Activated T-cell treated with anti-CD3 and anti-CD28 coated beads, Interleukin-2, amount 50 U/mL, for 1 hour (primary cell): ENCODE measurements at regions not wholly inside any gene's neighbourhood (a gene's known extent, or its start where the extent isn't known, plus 50 kb on each side); places are given as distances from the start of the nearest gene placed in this dataset.

Experiments used
- DNase-seq: peaks from one replicate; pipeline ENCODE4 v3.0.0-alpha.2; 2020

DNA sequence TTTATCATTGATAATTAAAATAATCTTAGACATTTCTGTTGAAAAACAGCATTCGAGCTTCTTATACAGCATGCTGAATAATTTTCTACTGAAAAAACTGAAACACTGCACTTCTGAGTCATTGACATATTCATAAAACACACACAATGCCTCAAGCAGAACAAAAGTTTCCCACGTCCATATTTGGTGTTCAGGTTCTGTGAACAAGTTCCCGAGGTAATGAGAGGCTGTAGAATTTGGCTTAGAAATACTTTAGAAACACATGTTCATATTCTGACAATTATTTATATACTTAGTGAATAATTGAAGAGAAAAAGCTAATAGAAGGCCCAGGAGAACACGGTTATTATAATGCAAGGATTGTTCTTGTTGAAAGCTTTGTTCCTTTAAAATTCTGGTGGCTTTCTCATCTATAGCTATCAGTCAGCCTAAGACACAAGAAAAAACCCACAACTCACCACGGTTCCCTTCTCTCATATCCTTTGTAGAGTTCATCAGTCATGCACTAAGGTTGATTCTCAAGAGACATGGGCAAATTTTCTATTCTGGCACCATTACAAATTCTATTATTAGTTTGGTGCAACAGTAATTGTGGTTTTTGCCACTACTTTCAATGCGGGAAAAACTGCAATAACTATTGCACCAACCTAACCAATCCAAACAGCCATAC is 194.4 kb downstream of the TMX3 start:
- DNase-seq: no peak

- no peak for DNase-seq
Observed at GRCh38 chr18:68519336-68519735, 195.6 kb downstream of the TMX3 start.

DNA sequence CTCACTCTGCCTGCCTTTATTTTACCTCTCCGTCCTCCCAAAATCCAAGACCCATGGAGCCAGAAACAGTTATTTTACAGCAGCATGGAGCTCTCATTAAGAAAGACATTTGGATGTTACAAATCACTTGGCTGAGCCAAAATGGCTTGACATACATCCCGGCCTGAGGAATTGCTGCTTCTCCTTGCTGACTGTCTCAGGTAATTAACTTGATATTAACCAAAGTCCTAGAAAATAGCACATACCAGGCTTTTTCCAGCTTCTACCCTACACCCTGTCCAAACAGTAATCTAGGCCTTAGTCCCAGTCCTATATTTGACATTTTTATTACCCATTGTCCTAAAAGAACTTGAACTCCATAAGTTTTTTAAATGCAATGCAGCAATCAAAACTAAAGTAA is 205.0 kb downstream of the TMX3 start:
- DNase-seq: no peak

DNA sequence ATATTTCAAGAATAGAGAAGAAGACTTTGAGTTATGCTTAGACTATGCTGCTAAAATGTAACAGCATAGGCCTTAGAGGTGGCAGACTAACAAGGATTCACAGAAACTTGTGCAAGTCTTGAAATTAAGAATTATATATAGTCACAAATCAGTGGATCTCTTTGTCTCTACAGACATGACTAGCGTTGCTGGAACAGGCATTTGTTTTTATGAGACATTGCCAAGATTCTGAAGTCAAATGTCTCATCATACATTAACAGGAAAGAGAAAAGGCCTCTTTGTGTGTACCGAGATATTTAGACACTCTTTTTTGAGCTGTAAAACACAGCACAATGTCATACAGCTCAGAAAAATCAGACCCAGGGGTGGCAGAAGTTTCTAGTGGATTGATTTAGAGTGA is 207.1 kb downstream of the TMX3 start:
- DNase-seq: no peak

- no peak for DNase-seq
Observed at GRCh38 chr18:68505178-68505574, 209.7 kb downstream of the TMX3 start.

GRCh38 chr18:68504441-68505177 is 210.3 kb downstream of the TMX3 start:
- DNase-seq: no peak

GRCh38 chr18:68500556-68500955 is 214.4 kb downstream of the TMX3 start:
- DNase-seq: no peak

- DNase-seq: no peak
Observed at GRCh38 chr18:68499141-68499540, 215.8 kb downstream of the TMX3 start.

DNA sequence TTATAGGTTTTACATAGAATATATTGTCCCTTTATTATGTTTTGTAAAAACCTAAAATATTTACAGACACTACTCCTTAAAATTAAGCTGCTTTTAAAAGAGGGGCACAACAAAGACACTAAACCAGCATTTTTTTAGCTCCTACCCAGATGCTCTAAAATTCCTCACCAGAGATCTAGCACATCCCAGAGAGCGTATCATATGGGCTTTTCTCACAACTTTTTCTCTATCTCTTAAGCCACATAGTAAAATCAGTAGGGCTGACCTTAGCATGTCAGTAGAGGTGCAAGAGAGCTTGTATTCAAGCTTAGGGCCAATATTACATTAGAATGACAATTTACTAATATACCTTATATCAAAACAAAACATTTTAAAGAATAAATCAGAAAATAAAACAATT is 216.3 kb downstream of the TMX3 start:
- no peak for DNase-seq

DNA sequence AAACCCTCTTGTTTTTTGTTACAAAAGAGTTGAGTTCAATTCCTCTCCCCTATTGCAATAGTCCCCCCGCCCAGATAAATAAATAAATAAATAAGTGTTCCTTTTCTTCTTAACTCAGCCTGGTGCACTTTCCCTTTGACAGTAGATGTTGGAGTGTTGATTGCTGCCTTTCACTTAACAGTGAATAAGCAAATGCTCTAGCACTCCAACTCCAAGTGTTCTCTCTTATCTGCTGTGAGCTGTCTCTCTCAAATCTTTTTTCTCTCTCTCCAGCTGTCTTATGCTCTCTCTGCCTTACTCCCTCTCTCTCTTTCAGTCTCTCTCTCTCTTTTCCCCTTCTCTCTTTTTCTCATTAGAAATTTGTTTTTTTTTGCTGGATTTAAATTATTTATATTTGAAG is 216.7 kb downstream of the TMX3 start:
- DNase-seq: no peak

DNA sequence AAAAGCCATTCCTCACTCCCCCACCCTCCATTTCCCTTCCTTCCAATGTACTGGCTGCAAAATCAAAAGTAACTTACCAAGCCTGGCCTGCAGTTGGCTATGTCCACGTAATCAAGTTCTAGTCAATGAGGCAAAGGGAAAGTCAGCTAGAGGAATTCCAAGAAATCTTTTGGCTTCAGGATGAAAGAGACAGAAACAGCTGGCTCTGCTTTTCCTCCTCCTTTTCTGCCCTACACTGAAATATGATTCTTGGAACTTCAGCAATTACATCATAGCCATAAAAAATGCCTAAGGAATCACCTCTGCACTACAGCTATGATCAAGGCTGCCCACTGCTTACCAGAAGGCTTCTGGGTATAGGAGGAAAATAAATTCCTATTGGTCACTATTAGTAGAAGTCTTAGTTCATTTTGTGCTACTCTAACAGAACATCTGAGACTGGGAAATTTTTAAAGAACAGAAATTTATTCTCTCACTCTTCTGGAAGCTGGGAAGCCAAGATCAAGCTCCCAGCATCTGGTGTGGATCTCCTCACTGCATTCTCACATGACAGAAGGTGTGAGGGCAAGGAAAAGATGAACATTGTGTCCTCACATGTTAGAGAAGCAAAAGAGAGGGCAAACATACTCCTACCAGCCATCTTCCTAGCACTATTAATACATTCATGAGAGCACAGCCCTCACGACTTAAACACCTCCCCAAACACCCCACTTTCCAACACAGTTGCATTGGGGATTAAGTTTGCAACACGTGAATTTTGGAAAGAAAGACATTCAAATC is 219.9 kb downstream of the TMX3 start:
- DNase-seq: no peak

GRCh38 chr18:68489013-68489792 is 225.7 kb downstream of the TMX3 start:
- DNase-seq: no peak

- no peak for DNase-seq
Observed at GRCh38 chr18:68484241-68484640, 230.7 kb downstream of the TMX3 start.

GRCh38 chr18:68482815-68483214 is 232.1 kb downstream of the TMX3 start:
- no peak for DNase-seq

- DNase-seq: no peak
Observed at GRCh38 chr18:68480196-68480595, 234.7 kb downstream of the TMX3 start.

DNA sequence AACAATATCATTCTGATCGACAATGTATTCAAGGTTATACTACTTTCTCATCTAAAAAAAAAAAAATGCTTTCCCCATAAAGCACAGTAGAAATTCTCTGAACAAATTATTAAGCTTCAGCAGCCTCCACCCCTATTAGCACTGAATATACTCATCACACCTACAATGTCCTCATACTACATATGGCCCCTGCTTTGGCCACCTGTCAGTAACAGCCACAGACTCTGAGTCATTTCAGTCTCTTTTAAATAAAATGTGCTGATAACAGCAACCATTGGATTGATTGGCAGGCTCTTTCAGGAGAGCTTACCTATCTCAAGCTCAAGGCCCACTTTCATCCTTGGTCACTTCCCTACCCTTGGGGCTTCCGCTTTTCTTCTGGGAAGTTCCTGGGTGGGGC is 236.7 kb downstream of the TMX3 start:
- DNase-seq: no peak

- DNase-seq: no peak
Observed at GRCh38 chr18:68475883-68476282, 239.0 kb downstream of the TMX3 start.

- no peak for DNase-seq
Observed at GRCh38 chr18:68472701-68473295, 242.1 kb downstream of the TMX3 start.

DNA sequence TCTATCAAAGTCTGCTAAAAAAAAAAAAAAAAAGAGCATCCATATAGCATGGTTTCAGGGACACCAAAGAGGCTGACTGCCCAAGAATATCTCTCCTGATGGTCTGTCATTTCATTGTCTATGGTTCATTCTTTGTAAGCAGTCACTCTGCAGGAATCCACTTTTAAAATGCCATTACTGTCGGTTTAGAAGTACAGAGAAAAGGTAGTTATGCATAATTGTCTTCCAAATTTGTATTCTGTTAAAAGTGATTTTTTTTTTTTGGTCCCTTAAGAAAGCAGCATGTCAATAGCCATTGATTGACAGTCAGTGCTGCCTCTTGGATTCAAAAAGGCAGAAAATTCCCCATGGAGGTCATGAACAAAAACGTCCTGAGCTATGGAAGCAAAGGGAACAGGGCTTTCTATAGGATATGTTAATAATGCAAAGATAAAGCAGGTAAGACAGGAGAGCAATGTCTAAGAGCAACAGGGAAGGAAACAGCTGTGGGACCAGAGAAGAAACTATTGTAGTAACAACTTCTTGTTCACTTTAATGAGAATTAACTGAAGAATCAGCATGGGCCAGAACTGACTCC is 245.8 kb downstream of the TMX3 start:
- DNase-seq: no peak

DNA sequence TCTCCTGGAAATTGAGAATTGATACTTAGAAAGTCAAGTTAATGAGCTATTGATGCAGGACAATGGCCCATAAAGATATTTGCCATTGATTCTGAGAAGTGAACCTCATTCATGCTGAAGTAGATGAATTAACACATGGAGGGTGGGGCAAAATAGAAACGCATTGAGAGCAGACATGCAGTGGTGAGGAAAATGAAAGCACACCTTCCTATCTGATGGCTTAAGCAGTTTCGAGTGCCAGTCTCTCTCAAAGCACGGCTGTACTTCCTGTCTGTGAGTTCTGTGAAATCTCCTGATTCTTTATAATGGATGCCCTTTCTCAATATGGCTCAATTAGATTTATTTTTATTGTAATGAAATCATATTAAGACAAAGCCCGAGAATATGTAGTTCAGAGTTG is 247.0 kb downstream of the TMX3 start:
- DNase-seq: no peak

- no peak for DNase-seq
Observed at GRCh38 chr18:68467329-68467728, 247.6 kb downstream of the TMX3 start.

- no peak for DNase-seq
Observed at GRCh38 chr18:68466672-68467071, 248.2 kb downstream of the TMX3 start.
